ENCODE measurements at regions not wholly inside any gene's neighbourhood (a gene's known extent, or its start where the extent isn't known, plus 50 kb on each side); places are given as distances from the start of the nearest gene placed in this dataset.

- no peaks in the 10 kb centered on the region for H3K27me3 ChIP-seq (replicated peaks; ENCODE audit: insufficient read depth, low read length)
- H3K4me2 ChIP-seq (ENCODE audit: low read depth, low read length) = no peak overlapping the region
- H4K20me1 ChIP-seq (ENCODE audit: insufficient read depth, low read length) = no peaks in the 10 kb centered on the region
- DNase-seq = no peak
- no peaks in the 10 kb centered on the region for H3K9me2 ChIP-seq (replicated peaks; ENCODE audit: insufficient read depth, low read length)
- H3K9ac ChIP-seq (ENCODE audit: low read length) = no peak overlapping the region
- no peak overlapping the region for H3K4me3 ChIP-seq (ENCODE audit: low read length)
- no peaks in the 10 kb centered on the region for H3K36me3 ChIP-seq (replicated peaks; ENCODE audit: insufficient read depth, low read length)
- no peaks in the 10 kb centered on the region for H3K9me3 ChIP-seq (replicated peaks; ENCODE audit: insufficient read depth, low read length)
- H3K27ac ChIP-seq (ENCODE audit: low read length) = no peak overlapping the region
- H3K79me2 ChIP-seq (ENCODE audit: low read length) = no peaks in the 10 kb centered on the region
- TF ChIP-seq EZH2 (optimal IDR thresholded peaks at IDR 0.05; ENCODE audit: low read depth, low read length) (no peak), EZH2phosphoT487 (IDR thresholded peaks at IDR 0.05; ENCODE audit: low read length) (no peak)
- TF ChIP-seq, protein P1, sequence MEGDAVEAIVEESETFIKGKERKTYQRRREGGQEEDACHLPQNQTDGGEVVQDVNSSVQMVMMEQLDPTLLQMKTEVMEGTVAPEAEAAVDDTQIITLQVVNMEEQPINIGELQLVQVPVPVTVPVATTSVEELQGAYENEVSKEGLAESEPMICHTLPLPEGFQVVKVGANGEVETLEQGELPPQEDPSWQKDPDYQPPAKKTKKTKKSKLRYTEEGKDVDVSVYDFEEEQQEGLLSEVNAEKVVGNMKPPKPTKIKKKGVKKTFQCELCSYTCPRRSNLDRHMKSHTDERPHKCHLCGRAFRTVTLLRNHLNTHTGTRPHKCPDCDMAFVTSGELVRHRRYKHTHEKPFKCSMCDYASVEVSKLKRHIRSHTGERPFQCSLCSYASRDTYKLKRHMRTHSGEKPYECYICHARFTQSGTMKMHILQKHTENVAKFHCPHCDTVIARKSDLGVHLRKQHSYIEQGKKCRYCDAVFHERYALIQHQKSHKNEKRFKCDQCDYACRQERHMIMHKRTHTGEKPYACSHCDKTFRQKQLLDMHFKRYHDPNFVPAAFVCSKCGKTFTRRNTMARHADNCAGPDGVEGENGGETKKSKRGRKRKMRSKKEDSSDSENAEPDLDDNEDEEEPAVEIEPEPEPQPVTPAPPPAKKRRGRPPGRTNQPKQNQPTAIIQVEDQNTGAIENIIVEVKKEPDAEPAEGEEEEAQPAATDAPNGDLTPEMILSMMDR (IDR thresholded peaks at IDR 0.05; ENCODE audit: low read length) = no peak
- H3K4me1 ChIP-seq (ENCODE audit: low read length) = no peaks in the 10 kb centered on the region
- H3F3A ChIP-seq (ENCODE audit: insufficient read depth, low read length) = no peaks in the 10 kb centered on the region
- H2AFZ ChIP-seq (ENCODE audit: low read length) = no peak overlapping the region
These were observed 90.6 kb downstream of the PLCE1 start for GRCh38 chr10:94084344-94084743.

DNA sequence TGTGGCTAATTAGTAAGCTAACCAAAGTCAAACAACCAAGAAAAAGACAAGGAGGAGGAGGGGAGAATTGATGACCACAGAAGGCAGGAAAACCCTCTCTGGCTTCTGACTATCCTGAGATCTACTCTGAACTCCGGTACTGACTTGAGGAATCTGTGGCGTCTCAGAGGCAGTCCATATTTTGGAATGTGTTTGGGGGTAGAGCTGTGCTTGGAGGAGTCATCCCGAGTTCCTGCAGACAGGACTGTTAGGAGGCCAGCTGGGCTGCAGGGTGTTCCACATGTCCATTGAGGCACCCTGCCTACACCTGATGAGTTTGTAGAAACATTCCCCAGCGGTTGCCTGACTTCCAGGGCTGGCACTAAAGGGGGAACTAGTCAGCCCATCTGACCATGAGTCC is 91.6 kb downstream of the PLCE1 start:
- no peaks in the 10 kb centered on the region for H3K4me1 ChIP-seq (ENCODE audit: low read length)
- no peak overlapping the region for H2AFZ ChIP-seq (ENCODE audit: low read length)
- H3K9me2 ChIP-seq (replicated peaks; ENCODE audit: insufficient read depth, low read length) = no peaks in the 10 kb centered on the region
- no peak overlapping the region for H3K4me3 ChIP-seq (ENCODE audit: low read length)
- H3K27me3 ChIP-seq (replicated peaks; ENCODE audit: insufficient read depth, low read length) = no peaks in the 10 kb centered on the region
- H3K36me3 ChIP-seq (replicated peaks; ENCODE audit: insufficient read depth, low read length) = no peaks in the 10 kb centered on the region
- no peak overlapping the region for H3K27ac ChIP-seq (ENCODE audit: low read length)
- H3K79me2 ChIP-seq (ENCODE audit: low read length) = no peaks in the 10 kb centered on the region
- H3K9me3 ChIP-seq (replicated peaks; ENCODE audit: insufficient read depth, low read length) = no peaks in the 10 kb centered on the region
- no peaks in the 10 kb centered on the region for H3F3A ChIP-seq (ENCODE audit: insufficient read depth, low read length)
- H4K20me1 ChIP-seq (ENCODE audit: insufficient read depth, low read length) = no peaks in the 10 kb centered on the region
- TF ChIP-seq, protein P1 (IDR thresholded peaks at IDR 0.05; ENCODE audit: low read length) = no peak
- TF ChIP-seq EZH2 (optimal IDR thresholded peaks at IDR 0.05; ENCODE audit: low read depth, low read length) (no peak), EZH2phosphoT487 (IDR thresholded peaks at IDR 0.05; ENCODE audit: low read length) (no peak)
- H3K9ac ChIP-seq (ENCODE audit: low read length) = no peak overlapping the region
- DNase-seq = no peak
- no peak overlapping the region for H3K4me2 ChIP-seq (ENCODE audit: low read depth, low read length)

DNA sequence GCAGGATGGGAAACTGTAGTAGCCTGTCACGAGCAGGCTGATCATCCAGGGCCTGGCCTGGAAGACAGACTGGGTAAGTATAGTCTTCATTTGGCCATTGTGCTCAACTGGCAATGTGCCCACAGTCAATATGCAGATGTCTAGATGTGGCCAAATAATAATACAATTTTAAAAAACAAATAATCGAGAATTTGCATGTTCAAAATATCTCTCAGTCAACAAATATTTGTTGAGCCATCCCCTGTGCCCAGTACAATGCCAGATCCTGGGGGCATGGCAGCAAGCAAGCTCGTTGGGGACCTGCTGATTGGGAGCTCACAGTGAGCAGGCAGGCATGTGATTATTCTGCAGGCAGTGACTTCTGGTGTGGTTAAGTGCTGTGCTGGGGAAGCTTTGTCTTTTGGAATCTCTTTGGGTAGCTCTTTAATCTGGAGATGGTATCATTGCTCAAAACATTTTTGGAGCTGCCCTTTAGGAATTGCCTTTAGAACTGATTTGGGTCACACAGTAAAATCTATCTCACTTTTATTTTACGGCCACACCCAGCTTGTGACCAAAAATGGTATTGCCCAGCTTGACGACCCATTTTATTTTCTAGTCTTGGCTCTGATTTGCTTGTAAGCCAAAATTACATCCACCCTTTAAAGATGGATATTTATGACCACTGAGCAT is 92.2 kb downstream of the PLCE1 start:
- Histone ChIP-seq H3K79me2 (ENCODE audit: low read length) (no peaks in the 10 kb centered on the region), H3K4me3 (ENCODE audit: low read length) (no peak overlapping the region), H3F3A (ENCODE audit: insufficient read depth, low read length) (no peaks in the 10 kb centered on the region), H3K27me3 (replicated peaks; ENCODE audit: insufficient read depth, low read length) (no peaks in the 10 kb centered on the region), H3K9me2 (replicated peaks; ENCODE audit: insufficient read depth, low read length) (no peaks in the 10 kb centered on the region), H3K36me3 (replicated peaks; ENCODE audit: insufficient read depth, low read length) (no peaks in the 10 kb centered on the region), H3K4me1 (ENCODE audit: low read length) (no peaks in the 10 kb centered on the region), H3K9ac (ENCODE audit: low read length) (no peak overlapping the region), H3K4me2 (ENCODE audit: low read depth, low read length) (no peak overlapping the region), H3K27ac (ENCODE audit: low read length) (no peak overlapping the region), H2AFZ (ENCODE audit: low read length) (no peak overlapping the region), H4K20me1 (ENCODE audit: insufficient read depth, low read length) (no peaks in the 10 kb centered on the region), H3K9me3 (replicated peaks; ENCODE audit: insufficient read depth, low read length) (no peaks in the 10 kb centered on the region)
- no peak for TF ChIP-seq EZH2phosphoT487 (IDR thresholded peaks at IDR 0.05; ENCODE audit: low read length)
- TF ChIP-seq EZH2 (optimal IDR thresholded peaks at IDR 0.05; ENCODE audit: low read depth, low read length) = no peak
- TF ChIP-seq, protein P1 (IDR thresholded peaks at IDR 0.05; ENCODE audit: low read length) = no peak
- no peak for DNase-seq
